HG02938 (cell line): ENCODE measurements at regions not wholly inside any gene's neighbourhood (a gene's known extent, or its start where the extent isn't known, plus 50 kb on each side); places are given as distances from the start of the nearest gene placed in this dataset.

Experiments used
- ATAC-seq: cut with Tn5 transposase; IDR thresholded peaks from one replicate; pipeline ENCODE4 v1.9.1; 2021; ENCODE audit warnings: mild to moderate bottlenecking, moderate library complexity; ENCODE audit not compliant: unreplicated experiment

GRCh38 chr3:34174740-34175139 is 376.3 kb downstream of the PDCD6IP start:
- ATAC-seq: no peak

GRCh38 chr3:34175636-34176176 is 377.3 kb downstream of the PDCD6IP start:
- ATAC-seq: no peak

DNA sequence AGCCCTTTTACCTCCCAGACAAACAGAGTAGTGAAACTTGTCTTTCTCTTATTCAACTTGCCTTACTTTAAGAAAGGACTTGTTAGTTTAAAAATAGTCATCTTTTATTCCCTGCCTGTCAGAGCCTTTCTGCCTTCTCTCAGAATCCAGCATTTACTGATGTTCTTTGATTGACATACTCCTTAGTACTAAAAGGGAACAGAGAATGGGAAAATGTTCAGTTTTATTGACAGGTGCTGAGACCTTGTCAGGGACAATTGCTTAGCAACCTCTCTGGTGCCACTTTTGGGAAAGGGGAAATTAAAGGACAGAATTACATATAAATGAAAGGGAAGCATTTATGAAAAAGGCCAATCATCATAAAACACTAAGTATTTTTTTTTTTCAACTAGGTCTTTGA is 378.3 kb downstream of the PDCD6IP start:
- ATAC-seq: no peak

GRCh38 chr3:34178415-34178814 is 380.0 kb downstream of the PDCD6IP start:
- ATAC-seq: no peak

DNA sequence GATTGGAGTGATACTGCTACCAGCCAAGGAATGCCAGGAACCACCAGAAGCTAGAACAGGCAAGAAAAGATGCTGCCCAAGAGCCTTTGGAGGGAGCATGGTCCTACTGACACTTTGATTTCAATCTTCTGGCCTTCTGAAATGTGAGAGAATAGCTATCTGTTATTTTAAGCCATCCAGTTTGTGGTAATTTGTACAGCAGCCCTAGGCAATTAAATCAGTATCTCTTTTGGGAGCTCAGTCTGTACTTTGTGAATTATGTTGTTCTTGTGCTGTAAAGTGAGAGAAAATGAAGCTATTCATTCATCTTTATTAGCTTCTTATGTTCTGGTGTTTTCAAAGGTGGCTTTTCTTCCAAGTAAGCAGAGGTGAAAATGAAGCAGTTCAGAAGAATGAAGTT is 381.3 kb downstream of the PDCD6IP start:
- no peak for ATAC-seq

DNA sequence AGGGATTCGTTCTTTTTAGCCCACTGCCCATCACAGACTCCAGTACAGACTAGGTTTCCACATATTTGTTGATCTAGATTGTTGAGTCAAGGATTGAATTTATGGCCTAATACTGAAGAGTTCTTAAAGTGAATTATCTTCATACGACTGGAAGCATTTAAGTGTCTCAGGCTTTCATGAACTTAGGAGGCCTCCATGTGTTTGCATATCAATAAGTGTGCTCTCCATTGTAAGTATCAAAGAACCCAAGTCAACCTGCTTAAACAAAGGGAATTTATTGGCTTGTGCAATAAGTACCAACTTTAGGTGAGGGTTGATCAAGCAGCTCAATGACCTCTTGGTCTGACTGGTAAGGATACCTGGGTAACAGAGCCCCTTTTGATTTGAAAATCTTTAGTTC is 382.1 kb downstream of the PDCD6IP start:
- no peak for ATAC-seq

DNA sequence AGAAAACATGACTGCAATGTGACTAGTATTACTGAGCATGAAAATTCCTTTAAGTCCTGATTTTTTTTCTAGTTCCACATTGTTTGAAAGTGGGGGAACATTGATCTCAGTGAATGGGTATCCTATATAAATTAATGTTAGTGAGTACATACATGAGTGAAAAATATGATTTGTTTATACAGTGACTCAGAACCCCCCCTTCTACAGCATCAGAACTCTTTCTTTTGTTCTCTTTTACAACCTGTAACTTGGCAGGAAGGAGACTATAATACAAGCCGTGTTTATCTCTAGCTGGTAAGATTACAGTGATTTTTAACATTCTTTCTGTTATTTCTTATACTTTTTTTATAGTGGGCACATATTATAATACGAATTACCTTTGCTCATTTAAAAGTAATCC is 384.7 kb downstream of the PDCD6IP start:
- ATAC-seq: no peak

DNA sequence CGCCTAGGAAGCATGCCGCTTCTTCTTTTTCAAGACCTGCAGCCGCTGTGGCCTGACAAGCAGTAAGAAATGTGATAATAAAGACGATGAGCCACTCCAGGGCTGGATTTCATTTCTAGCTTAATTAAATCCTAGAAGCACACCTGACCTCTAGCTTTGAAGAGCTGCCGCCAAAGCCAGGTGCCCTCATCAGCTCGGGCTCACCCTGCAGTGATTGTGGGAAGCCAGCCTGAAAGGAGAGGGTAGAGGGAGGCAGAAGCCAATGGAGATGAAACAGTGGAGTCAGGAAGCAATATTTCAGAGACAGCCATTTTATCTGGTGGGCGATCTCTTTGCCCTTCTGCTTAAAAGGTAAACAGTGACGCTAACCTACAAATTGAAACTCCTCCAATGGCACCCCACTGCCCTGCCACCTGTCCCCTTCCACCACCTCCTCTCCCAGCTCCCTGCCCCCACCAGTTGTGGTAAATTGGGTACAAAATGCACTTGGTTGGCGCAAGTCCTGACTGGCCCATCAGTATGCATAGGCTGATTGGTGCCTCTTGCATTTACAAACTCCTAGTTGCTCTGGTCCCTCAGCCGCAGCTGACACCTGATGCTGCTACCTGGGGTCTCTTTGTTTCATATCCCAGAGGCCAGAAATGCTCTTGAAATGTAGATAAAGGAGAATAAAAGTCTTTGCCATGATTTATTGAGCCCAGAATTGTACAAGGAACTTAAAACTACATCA is 385.3 kb downstream of the PDCD6IP start:
- no peak for ATAC-seq

DNA sequence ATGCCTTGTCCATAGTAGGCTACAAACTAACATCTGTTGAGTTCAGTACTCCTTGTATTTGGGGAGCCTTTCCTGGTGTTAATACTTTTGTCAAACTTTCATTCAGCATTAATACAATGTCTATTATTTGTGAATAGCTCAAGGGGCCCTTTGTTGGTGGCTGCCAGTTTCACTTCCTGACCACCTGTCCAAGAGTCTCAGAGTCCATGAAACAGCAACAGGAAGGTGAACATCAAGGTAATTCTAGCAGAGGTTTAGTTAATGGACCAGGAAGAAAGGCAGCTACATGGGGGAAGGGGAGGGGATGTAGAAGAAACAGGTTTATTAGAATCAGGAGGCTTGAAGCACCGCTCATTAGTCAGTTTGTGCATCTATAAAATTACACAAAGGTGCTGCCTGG is 386.9 kb downstream of the PDCD6IP start:
- peak; percentile 61 for ATAC-seq

GRCh38 chr3:34189133-34189532 is 390.7 kb downstream of the PDCD6IP start:
- ATAC-seq: no peak

DNA sequence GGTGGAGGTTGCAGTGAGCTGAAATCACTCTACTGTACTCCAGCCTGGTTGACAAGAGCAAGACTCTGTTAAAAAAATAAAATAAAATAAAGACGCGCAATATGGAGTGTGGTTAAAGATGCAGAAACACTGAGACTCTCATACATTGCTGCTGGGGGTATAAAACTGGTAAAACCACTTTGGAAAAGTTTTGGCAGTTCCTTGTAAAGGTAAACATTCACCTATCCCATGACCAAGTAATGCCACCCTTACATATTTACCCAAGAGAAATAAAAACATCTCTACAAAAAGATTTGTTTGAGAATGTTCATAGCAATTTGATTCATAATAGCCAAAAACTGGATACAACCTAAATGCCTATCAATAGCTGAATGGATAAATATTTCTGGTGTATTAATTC is 398.5 kb downstream of the PDCD6IP start:
- no peak for ATAC-seq

GRCh38 chr3:34198309-34198708 is 399.9 kb downstream of the PDCD6IP start:
- ATAC-seq: peak; percentile 49

DNA sequence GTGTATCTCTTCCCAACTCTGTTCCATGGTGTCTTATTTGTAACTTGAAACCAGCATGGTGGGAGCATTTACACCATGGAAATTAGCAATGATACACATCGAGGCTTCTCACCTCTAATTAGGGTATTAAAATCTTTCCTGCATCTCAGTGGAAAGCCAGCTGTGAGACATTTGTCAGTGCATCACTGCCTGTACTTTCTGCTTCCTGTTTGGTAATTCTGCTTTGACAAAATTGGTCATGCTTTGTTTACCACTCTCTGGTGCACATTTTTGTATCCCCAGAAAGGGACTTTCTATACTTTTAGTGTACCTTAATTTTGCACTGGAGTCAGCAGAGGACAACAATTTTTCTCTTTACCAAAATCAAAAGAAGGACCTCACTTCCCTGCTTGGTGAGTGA is 402.1 kb downstream of the PDCD6IP start:
- ATAC-seq: peak; percentile 96

- no peak for ATAC-seq
Observed at GRCh38 chr3:34202975-34203374, 404.5 kb downstream of the PDCD6IP start.

GRCh38 chr3:34203386-34203785 is 405.0 kb downstream of the PDCD6IP start:
- no peak for ATAC-seq

GRCh38 chr3:34207002-34207401 is 408.6 kb downstream of the PDCD6IP start:
- ATAC-seq: no peak

GRCh38 chr3:34207806-34208205 is 409.4 kb downstream of the PDCD6IP start:
- ATAC-seq: no peak

- ATAC-seq: no peak
Observed at GRCh38 chr3:34212175-34212574, 413.7 kb downstream of the PDCD6IP start.

DNA sequence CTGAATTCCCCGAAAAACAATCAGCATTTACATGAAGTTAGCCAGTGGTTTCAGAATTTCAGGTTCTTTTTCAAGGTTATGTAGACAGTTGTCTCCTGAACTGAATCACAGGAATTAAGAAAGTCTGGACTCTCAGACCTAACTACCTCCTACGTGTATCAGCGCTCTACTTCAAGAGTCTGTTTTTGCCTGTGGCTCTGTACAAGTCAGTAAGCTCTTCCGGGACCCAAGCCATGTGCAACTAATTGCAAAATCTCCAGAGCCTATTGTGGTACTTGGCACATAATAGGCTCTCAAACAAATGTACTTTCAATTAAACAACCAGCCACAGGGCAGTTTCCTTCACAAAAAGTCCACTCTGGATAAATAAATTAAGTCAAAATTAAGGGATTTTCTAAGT is 414.2 kb downstream of the PDCD6IP start:
- no peak for ATAC-seq

DNA sequence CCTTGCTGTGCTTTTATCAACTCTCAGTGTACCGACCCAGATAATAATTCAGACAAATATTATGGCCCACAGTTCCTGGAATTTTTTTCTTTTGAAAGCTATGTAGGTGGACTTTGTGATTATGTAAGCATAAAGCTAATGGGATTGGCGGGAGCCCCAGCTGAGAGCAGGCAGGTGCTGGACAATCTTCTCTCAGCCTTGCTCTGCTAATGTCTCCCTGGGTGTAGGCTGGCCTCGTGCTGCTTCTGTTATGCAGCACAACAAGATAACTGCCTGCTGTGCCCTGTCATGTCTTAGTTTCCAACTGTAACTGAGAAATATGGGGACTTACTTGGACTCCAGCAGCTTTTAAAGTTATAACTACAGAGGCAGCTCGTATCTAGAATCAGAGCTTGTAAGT is 415.0 kb downstream of the PDCD6IP start:
- no peak for ATAC-seq

- no peak for ATAC-seq
Observed at GRCh38 chr3:34216711-34217335, 418.4 kb downstream of the PDCD6IP start.

GRCh38 chr3:34218706-34219385 is 420.4 kb downstream of the PDCD6IP start:
- ATAC-seq: no peak
